Hematopoietic multipotent progenitor cell (in vitro differentiated cells): ENCODE measurements at regions not wholly inside any gene's neighbourhood (a gene's known extent, or its start where the extent isn't known, plus 50 kb on each side); places are given as distances from the start of the nearest gene placed in this dataset.

Source experiments
- DNase-seq, 3 donors: peaks; one replicate each; pipeline ENCODE4 v3.0.0-alpha.2; 2011 to 2015; ENCODE audit warnings: low read depth in 2 of 3, low spot score in 2 of 3

- no peak for DNase-seq
These were observed 195.2 kb upstream of the RAB4A start for GRCh38 chr1:229075716-229076115.

- DNase-seq, result no peak
These were observed 194.7 kb upstream of the RAB4A start for GRCh38 chr1:229076195-229076594.

- DNase-seq, result no peak
These were observed 191.8 kb upstream of the RAB4A start for GRCh38 chr1:229079016-229079595.

GRCh38 chr1:229080361-229080760, 190.6 kb upstream of the RAB4A start:
- DNase-seq, result no peak

- no peak for DNase-seq
These were observed 185.6 kb upstream of the RAB4A start for GRCh38 chr1:229085291-229085690.

GRCh38 chr1:229086091-229086490, 184.8 kb upstream of the RAB4A start:
- no peak for DNase-seq

GRCh38 chr1:229086686-229087085, 184.2 kb upstream of the RAB4A start:
- no peak for DNase-seq

GRCh38 chr1:229087339-229087738, 183.6 kb upstream of the RAB4A start:
- no peak for DNase-seq

GRCh38 chr1:229087906-229088305, 183.0 kb upstream of the RAB4A start:
- no peak for DNase-seq

GRCh38 chr1:229088711-229089110, 182.2 kb upstream of the RAB4A start:
- no peak for DNase-seq

- no peak for DNase-seq
These were observed 181.2 kb upstream of the RAB4A start for GRCh38 chr1:229089586-229090208.

- no peak for DNase-seq
These were observed 179.2 kb upstream of the RAB4A start for GRCh38 chr1:229091721-229092136.

- DNase-seq, result no peak
These were observed 178.3 kb upstream of the RAB4A start for GRCh38 chr1:229092377-229093237.

GRCh38 chr1:229093238-229093540, 177.7 kb upstream of the RAB4A start:
- no peak for DNase-seq

- DNase-seq, result no peak
These were observed 177.1 kb upstream of the RAB4A start for GRCh38 chr1:229093609-229094336.

GRCh38 chr1:229094476-229095311, 176.2 kb upstream of the RAB4A start:
- no peak for DNase-seq

GRCh38 chr1:229095325-229095724, 175.6 kb upstream of the RAB4A start:
- no peak for DNase-seq

GRCh38 chr1:229097356-229097755, 173.6 kb upstream of the RAB4A start:
- DNase-seq, result no peak

- DNase-seq, result no peak
These were observed 172.6 kb upstream of the RAB4A start for GRCh38 chr1:229098361-229098760.

GRCh38 chr1:229098903-229099578, 171.9 kb upstream of the RAB4A start:
- no peak for DNase-seq
